ENCODE measurements at regions not wholly inside any gene's neighbourhood (a gene's known extent, or its start where the extent isn't known, plus 50 kb on each side); places are given as distances from the start of the nearest gene placed in this dataset.

DNA sequence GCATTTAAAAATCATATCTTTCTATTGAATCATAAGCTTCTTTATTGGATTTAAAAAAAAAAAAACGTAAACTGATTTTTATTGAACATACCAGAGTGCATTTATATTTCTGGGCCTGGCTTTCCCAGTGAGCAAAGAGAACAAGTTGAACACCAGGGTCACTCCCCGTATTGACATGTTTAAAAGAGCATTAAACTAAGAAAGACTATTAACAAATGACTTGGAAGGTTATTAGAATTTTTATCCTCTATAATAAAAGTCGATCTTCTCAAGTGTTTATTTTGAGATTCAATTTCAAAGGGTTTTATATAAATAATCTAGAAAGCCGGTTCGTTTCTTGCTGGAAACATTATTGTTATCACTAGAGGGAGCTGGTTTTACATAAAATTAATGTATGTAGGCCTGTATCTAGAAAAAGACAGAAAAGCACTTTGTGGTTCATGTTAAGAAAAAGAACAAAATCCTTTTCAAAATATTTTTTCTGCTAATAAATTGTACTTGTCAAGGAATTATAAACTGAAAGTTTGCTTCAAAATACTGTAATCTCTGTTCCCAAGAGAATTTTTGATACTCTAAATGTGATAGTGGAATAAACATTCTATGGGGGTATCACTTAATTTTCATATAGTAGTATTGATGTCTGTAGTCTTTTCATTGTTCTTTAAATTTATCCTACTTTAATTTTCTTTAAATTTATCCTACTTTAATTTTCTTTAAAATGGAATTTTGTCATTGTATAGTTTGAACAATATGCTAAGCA lies 321.8 kb upstream of the MME start:
- no peaks in the 10 kb centered on the region for H3K9me3 Mint-ChIP-seq (ENCODE audit: unreplicated experiment)
- TF ChIP-seq, protein P1, sequence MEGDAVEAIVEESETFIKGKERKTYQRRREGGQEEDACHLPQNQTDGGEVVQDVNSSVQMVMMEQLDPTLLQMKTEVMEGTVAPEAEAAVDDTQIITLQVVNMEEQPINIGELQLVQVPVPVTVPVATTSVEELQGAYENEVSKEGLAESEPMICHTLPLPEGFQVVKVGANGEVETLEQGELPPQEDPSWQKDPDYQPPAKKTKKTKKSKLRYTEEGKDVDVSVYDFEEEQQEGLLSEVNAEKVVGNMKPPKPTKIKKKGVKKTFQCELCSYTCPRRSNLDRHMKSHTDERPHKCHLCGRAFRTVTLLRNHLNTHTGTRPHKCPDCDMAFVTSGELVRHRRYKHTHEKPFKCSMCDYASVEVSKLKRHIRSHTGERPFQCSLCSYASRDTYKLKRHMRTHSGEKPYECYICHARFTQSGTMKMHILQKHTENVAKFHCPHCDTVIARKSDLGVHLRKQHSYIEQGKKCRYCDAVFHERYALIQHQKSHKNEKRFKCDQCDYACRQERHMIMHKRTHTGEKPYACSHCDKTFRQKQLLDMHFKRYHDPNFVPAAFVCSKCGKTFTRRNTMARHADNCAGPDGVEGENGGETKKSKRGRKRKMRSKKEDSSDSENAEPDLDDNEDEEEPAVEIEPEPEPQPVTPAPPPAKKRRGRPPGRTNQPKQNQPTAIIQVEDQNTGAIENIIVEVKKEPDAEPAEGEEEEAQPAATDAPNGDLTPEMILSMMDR (IDR thresholded peaks at IDR 0.05), result peak; percentile 74
- no peak for DNase-seq (ENCODE audit: extremely low spot score, unreplicated experiment)
- no peaks in the 10 kb centered on the region for H3K36me3 Mint-ChIP-seq (ENCODE audit: unreplicated experiment)
- H3K27me3 Mint-ChIP-seq (ENCODE audit: unreplicated experiment), result peaks cover 15% of the 10 kb centered on the region
- H3K4me1 Mint-ChIP-seq (ENCODE audit: unreplicated experiment), result peaks cover 4% of the 10 kb centered on the region
- no peak overlapping the region for H3K27ac Mint-ChIP-seq (ENCODE audit: unreplicated experiment)
- no peak overlapping the region for H3K4me3 Mint-ChIP-seq (ENCODE audit: unreplicated experiment)

DNA sequence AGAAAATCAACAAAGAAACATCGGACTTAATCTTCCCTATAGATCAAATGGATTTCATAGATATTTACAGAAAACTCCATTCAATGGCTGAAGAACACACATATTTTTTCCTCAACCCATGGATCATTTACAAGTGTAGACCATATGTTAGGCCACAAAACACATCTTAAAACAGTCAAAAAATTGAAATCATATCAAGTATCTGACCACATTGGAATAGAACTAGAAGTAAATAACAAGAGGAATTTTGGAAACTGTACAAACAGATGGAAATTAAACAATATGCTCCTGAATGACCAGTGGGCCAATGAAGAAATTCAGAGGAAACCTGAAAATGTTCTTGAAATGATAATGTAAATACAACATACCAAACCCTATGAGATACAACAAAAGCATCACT lies 323.1 kb upstream of the GPR149 start:
- Mint-ChIP-seq H3K4me3 (ENCODE audit: unreplicated experiment) (no peak overlapping the region), H3K9me3 (ENCODE audit: unreplicated experiment) (no peaks in the 10 kb centered on the region), H3K4me1 (ENCODE audit: unreplicated experiment) (no peaks in the 10 kb centered on the region), H3K27me3 (ENCODE audit: unreplicated experiment) (peaks cover 30% of the 10 kb centered on the region), H3K27ac (ENCODE audit: unreplicated experiment) (no peak overlapping the region), H3K36me3 (ENCODE audit: unreplicated experiment) (no peaks in the 10 kb centered on the region)
- TF ChIP-seq, protein P1 (IDR thresholded peaks at IDR 0.05), result no peak
- DNase-seq (ENCODE audit: extremely low spot score, unreplicated experiment), result no peak

DNA sequence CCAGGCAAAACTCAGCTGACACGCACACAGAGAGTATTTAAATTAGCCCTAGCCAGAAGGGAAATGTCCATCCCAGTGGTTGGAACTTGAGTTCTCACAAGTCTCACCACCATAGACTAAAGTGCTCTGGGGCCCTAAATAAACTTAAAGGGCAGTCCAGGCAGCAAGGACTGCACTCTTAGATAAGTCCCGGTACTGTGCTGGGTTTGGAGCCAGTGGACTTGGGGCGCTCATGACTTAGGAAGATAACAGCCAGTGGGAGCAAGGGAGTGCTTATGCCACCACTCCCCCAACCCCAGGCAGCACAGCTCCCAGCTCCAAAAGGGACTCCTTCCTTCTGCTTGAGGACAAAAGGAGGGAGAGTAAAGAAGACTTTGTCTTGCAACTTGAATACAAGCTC lies 319.5 kb upstream of the GPR149 start:
- TF ChIP-seq, protein P1 (IDR thresholded peaks at IDR 0.05), result no peak
- Mint-ChIP-seq H3K4me3 (ENCODE audit: unreplicated experiment) (no peak overlapping the region), H3K9me3 (ENCODE audit: unreplicated experiment) (no peaks in the 10 kb centered on the region), H3K4me1 (ENCODE audit: unreplicated experiment) (no peaks in the 10 kb centered on the region), H3K36me3 (ENCODE audit: unreplicated experiment) (no peaks in the 10 kb centered on the region), H3K27me3 (ENCODE audit: unreplicated experiment) (peaks cover 24% of the 10 kb centered on the region), H3K27ac (ENCODE audit: unreplicated experiment) (no peak overlapping the region)
- DNase-seq (ENCODE audit: extremely low spot score, unreplicated experiment), result no peak

DNA sequence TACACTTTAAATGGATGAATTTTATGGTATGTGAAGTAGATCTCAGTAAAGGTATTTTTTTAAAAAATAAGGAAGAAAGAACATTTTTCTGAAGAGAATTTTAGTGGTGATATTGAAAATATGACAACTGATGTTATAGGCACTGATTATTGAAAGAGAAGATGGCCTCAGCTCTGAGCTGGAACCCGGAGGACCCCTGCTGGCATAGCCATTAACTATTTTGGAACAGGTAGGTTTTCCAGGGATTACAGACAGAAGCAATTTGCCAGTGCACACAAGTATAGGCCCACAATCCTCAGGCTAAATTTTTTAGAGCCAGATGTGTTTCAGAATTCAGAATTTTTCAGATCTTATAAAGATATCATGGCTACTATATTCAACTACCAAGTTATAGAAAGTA lies 315.9 kb upstream of the GPR149 start:
- peaks cover 13% of the 10 kb centered on the region for H3K27me3 Mint-ChIP-seq (ENCODE audit: unreplicated experiment)
- H3K4me3 Mint-ChIP-seq (ENCODE audit: unreplicated experiment), result no peak overlapping the region
- H3K27ac Mint-ChIP-seq (ENCODE audit: unreplicated experiment), result no peak overlapping the region
- DNase-seq (ENCODE audit: extremely low spot score, unreplicated experiment), result no peak
- H3K4me1 Mint-ChIP-seq (ENCODE audit: unreplicated experiment), result no peaks in the 10 kb centered on the region
- no peaks in the 10 kb centered on the region for H3K36me3 Mint-ChIP-seq (ENCODE audit: unreplicated experiment)
- TF ChIP-seq, protein P1 (IDR thresholded peaks at IDR 0.05), result no peak
- peaks cover 4% of the 10 kb centered on the region for H3K9me3 Mint-ChIP-seq (ENCODE audit: unreplicated experiment)

DNA sequence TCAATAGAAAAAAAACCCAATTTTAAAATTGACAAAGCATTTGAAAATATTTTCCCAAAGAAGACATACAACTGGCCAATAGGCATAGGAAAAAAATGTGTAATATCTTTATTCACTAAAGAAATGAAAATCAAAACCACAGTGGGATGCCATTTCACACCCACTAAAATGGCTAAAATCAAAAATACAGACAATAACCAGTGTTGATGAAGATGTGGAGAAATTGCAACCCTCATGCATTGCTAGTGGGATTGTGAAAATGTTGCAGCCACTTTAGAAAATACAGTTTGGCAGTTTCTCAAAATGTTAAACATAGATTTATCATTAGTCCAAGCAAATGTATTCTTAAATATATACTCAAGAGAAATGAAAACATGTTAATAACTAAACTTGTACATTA lies 315.1 kb upstream of the GPR149 start:
- H3K4me1 Mint-ChIP-seq (ENCODE audit: unreplicated experiment), result no peaks in the 10 kb centered on the region
- DNase-seq (ENCODE audit: extremely low spot score, unreplicated experiment), result no peak
- peaks cover 4% of the 10 kb centered on the region for H3K9me3 Mint-ChIP-seq (ENCODE audit: unreplicated experiment)
- H3K27me3 Mint-ChIP-seq (ENCODE audit: unreplicated experiment), result peaks cover 13% of the 10 kb centered on the region
- TF ChIP-seq, protein P1 (IDR thresholded peaks at IDR 0.05), result no peak
- no peak overlapping the region for H3K27ac Mint-ChIP-seq (ENCODE audit: unreplicated experiment)
- H3K4me3 Mint-ChIP-seq (ENCODE audit: unreplicated experiment), result no peak overlapping the region
- no peaks in the 10 kb centered on the region for H3K36me3 Mint-ChIP-seq (ENCODE audit: unreplicated experiment)
